ENCODE measurements at regions not wholly inside any gene's neighbourhood (a gene's known extent, or its start where the extent isn't known, plus 50 kb on each side); places are given as distances from the start of the nearest gene placed in this dataset.
A peak's percentile ranks its signal among the peaks of the same experiment; 100 is the strongest.
"Not testable (repeated sequence)": the region's sequence is repeated elsewhere in the genome, so short reads cannot be mapped to it uniquely, and the experiment has no call there.

GRCh38 chr5:1719860-1720259, 79.8 kb downstream of the MRPL36 start:
- no peaks in the 10 kb centered on the region for H3K27me3 ChIP-seq (ENCODE audit: insufficient read depth, insufficient read length)
- no peaks in the 10 kb centered on the region for H3K36me3 ChIP-seq (ENCODE audit: insufficient read depth, insufficient read length, low read length)
- DNase-seq (ENCODE audit: low read depth, low spot score) = no peak
- H3K9ac ChIP-seq (ENCODE audit: insufficient read length, low read depth) = no peak overlapping the region
- TF ChIP-seq SUZ12 (IDR thresholded peaks at IDR 0.05; ENCODE audit: extremely low read depth, insufficient read depth, insufficient read length) (no peak), YY1 (IDR thresholded peaks at IDR 0.05; ENCODE audit: insufficient read depth, insufficient read length) (no peak), ZNF274 (IDR thresholded peaks at IDR 0.05; ENCODE audit: low read depth, low read length) (no peak)
- no peak overlapping the region for H3K4me3 ChIP-seq (ENCODE audit: insufficient read length, low read depth)
- no peaks in the 10 kb centered on the region for H3K4me1 ChIP-seq (ENCODE audit: insufficient read depth, insufficient read length)
- H3K9me3 ChIP-seq (ENCODE audit: insufficient read depth, low read length) = peaks cover 24% of the 10 kb centered on the region

GRCh38 chr5:1718669-1719068, 81.0 kb downstream of the MRPL36 start:
- no peak overlapping the region for H3K9ac ChIP-seq (ENCODE audit: insufficient read length, low read depth)
- H3K4me1 ChIP-seq (ENCODE audit: insufficient read depth, insufficient read length) = no peaks in the 10 kb centered on the region
- DNase-seq (ENCODE audit: low read depth, low spot score) = no peak
- no peak overlapping the region for H3K4me3 ChIP-seq (ENCODE audit: insufficient read length, low read depth)
- no peaks in the 10 kb centered on the region for H3K36me3 ChIP-seq (ENCODE audit: insufficient read depth, insufficient read length, low read length)
- H3K27me3 ChIP-seq (ENCODE audit: insufficient read depth, insufficient read length) = no peaks in the 10 kb centered on the region
- H3K9me3 ChIP-seq (ENCODE audit: insufficient read depth, low read length) = peaks cover 24% of the 10 kb centered on the region
- TF ChIP-seq SUZ12 (IDR thresholded peaks at IDR 0.05; ENCODE audit: extremely low read depth, insufficient read depth, insufficient read length) (no peak), ZNF274 (IDR thresholded peaks at IDR 0.05; ENCODE audit: low read depth, low read length) (no peak), YY1 (IDR thresholded peaks at IDR 0.05; ENCODE audit: insufficient read depth, insufficient read length) (no peak)

GRCh38 chr5:1710091-1710490, 89.5 kb downstream of the MRPL36 start:
- not testable (repeated sequence) for DNase-seq (ENCODE audit: low read depth, low spot score); H3K27me3 ChIP-seq (ENCODE audit: insufficient read depth, insufficient read length); H3K9me3 ChIP-seq (ENCODE audit: insufficient read depth, low read length); H3K4me1 ChIP-seq (ENCODE audit: insufficient read depth, insufficient read length); H3K36me3 ChIP-seq (ENCODE audit: insufficient read depth, insufficient read length, low read length); H3K9ac ChIP-seq (ENCODE audit: insufficient read length, low read depth)
- peak overlapping the region; percentile 11 for H3K4me3 ChIP-seq (ENCODE audit: insufficient read length, low read depth)

- H3K36me3 ChIP-seq (ENCODE audit: insufficient read depth, insufficient read length, low read length) = no peaks in the 10 kb centered on the region
- DNase-seq (ENCODE audit: low read depth, low spot score) = no peak
- H3K9me3 ChIP-seq (ENCODE audit: insufficient read depth, low read length) = no peaks in the 10 kb centered on the region
- no peak overlapping the region for H3K4me3 ChIP-seq (ENCODE audit: insufficient read length, low read depth)
- peaks cover 9% of the 10 kb centered on the region for H3K27me3 ChIP-seq (ENCODE audit: insufficient read depth, insufficient read length)
- TF ChIP-seq YY1 (IDR thresholded peaks at IDR 0.05; ENCODE audit: insufficient read depth, insufficient read length) = no peak
- TF ChIP-seq ZNF274 (IDR thresholded peaks at IDR 0.05; ENCODE audit: low read depth, low read length) = no peak
- TF ChIP-seq SUZ12 (IDR thresholded peaks at IDR 0.05; ENCODE audit: extremely low read depth, insufficient read depth, insufficient read length) = no peak
- H3K4me1 ChIP-seq (ENCODE audit: insufficient read depth, insufficient read length) = peaks cover 9% of the 10 kb centered on the region
- H3K9ac ChIP-seq (ENCODE audit: insufficient read length, low read depth) = peak overlapping the region; percentile 42
Measured at GRCh38 chr5:1709171-1709803, 90.3 kb downstream of the MRPL36 start.

GRCh38 chr5:1708592-1709141, 91.0 kb downstream of the MRPL36 start:
- H3K9me3 ChIP-seq (ENCODE audit: insufficient read depth, low read length) = no peaks in the 10 kb centered on the region
- H3K9ac ChIP-seq (ENCODE audit: insufficient read length, low read depth) = peak overlapping the region; percentile 42
- no peak overlapping the region for H3K4me3 ChIP-seq (ENCODE audit: insufficient read length, low read depth)
- peaks cover 9% of the 10 kb centered on the region for H3K4me1 ChIP-seq (ENCODE audit: insufficient read depth, insufficient read length)
- TF ChIP-seq ZNF274 (IDR thresholded peaks at IDR 0.05; ENCODE audit: low read depth, low read length) (no peak), SUZ12 (IDR thresholded peaks at IDR 0.05; ENCODE audit: extremely low read depth, insufficient read depth, insufficient read length) (no peak), YY1 (IDR thresholded peaks at IDR 0.05; ENCODE audit: insufficient read depth, insufficient read length) (no peak)
- H3K27me3 ChIP-seq (ENCODE audit: insufficient read depth, insufficient read length) = peaks cover 9% of the 10 kb centered on the region
- H3K36me3 ChIP-seq (ENCODE audit: insufficient read depth, insufficient read length, low read length) = no peaks in the 10 kb centered on the region
- DNase-seq (ENCODE audit: low read depth, low spot score) = no peak

GRCh38 chr5:1707467-1707866, 92.2 kb downstream of the MRPL36 start:
- Histone ChIP-seq H3K36me3 (ENCODE audit: insufficient read depth, insufficient read length, low read length) (no peaks in the 10 kb centered on the region), H3K9me3 (ENCODE audit: insufficient read depth, low read length) (no peaks in the 10 kb centered on the region), H3K9ac (ENCODE audit: insufficient read length, low read depth) (no peak overlapping the region), H3K4me1 (ENCODE audit: insufficient read depth, insufficient read length) (peaks cover 11% of the 10 kb centered on the region), H3K27me3 (ENCODE audit: insufficient read depth, insufficient read length) (peaks cover 9% of the 10 kb centered on the region), H3K4me3 (ENCODE audit: insufficient read length, low read depth) (no peak overlapping the region)
- TF ChIP-seq ZNF274 (IDR thresholded peaks at IDR 0.05; ENCODE audit: low read depth, low read length) (no peak), SUZ12 (IDR thresholded peaks at IDR 0.05; ENCODE audit: extremely low read depth, insufficient read depth, insufficient read length) (no peak), YY1 (IDR thresholded peaks at IDR 0.05; ENCODE audit: insufficient read depth, insufficient read length) (no peak)
- no peak for DNase-seq (ENCODE audit: low read depth, low spot score)

GRCh38 chr5:1706428-1706827, 93.2 kb downstream of the MRPL36 start:
- H3K9me3 ChIP-seq (ENCODE audit: insufficient read depth, low read length) = no peaks in the 10 kb centered on the region
- H3K27me3 ChIP-seq (ENCODE audit: insufficient read depth, insufficient read length) = peaks cover 9% of the 10 kb centered on the region
- no peak for TF ChIP-seq SUZ12 (IDR thresholded peaks at IDR 0.05; ENCODE audit: extremely low read depth, insufficient read depth, insufficient read length)
- TF ChIP-seq ZNF274 (IDR thresholded peaks at IDR 0.05; ENCODE audit: low read depth, low read length) = no peak
- no peak for TF ChIP-seq YY1 (IDR thresholded peaks at IDR 0.05; ENCODE audit: insufficient read depth, insufficient read length)
- H3K9ac ChIP-seq (ENCODE audit: insufficient read length, low read depth) = no peak overlapping the region
- H3K4me3 ChIP-seq (ENCODE audit: insufficient read length, low read depth) = no peak overlapping the region
- peaks cover 15% of the 10 kb centered on the region for H3K4me1 ChIP-seq (ENCODE audit: insufficient read depth, insufficient read length)
- DNase-seq (ENCODE audit: low read depth, low spot score) = no peak
- H3K36me3 ChIP-seq (ENCODE audit: insufficient read depth, insufficient read length, low read length) = no peaks in the 10 kb centered on the region
